ENCODE measurements at regions not wholly inside any gene's neighbourhood (a gene's known extent, or its start where the extent isn't known, plus 50 kb on each side); places are given as distances from the start of the nearest gene placed in this dataset.
A peak's percentile ranks its signal among the peaks of the same experiment; 100 is the strongest.
"Not testable (repeated sequence)": the region's sequence is repeated elsewhere in the genome, so short reads cannot be mapped to it uniquely, and the experiment has no call there.

DNA sequence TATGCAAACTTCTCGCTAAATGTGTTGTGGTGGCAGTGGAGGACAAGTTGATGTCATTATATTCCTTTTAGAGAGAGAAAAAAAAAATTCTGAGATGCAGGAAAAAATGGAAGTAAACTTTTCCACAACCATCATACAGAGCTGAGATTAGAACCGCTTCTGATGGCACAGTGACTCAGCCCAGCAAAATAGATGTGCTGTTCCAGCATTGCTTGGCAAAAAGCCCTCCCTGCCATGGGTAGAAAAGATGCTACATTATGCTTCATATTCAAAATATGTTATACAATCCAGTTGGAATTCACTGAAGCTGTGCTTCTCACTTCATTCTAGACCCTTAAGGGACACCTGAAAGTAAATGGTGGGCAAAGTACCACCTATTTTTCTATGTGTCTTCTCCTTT is 1047.6 kb upstream of the FANCL start:
- DNase-seq, result no peak

- DNase-seq, result no peak
Measured at GRCh38 chr2:59282374-59283057, 1041.4 kb upstream of the FANCL start.

DNA sequence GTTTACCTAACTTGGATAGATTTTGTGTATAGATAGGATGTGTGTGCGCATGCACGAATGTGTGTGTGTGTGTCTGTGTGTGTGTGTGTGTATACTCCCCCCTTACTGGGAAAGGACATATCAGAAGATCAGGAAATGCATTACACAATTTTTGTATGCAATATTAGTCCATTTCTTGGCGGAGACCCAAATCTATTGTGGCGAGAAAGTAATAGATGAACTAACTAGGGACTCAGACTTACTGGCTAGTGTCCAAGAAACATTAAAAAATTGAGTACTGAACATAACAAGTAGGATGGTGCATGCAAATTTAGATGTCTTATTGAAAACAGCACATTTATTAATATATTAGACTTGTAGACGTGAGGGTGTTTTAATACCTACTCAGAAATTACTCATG is 1036.5 kb upstream of the FANCL start:
- DNase-seq, result no peak

- no peak for DNase-seq
Measured at GRCh38 chr2:59276917-59277316, 1035.8 kb upstream of the FANCL start.

DNA sequence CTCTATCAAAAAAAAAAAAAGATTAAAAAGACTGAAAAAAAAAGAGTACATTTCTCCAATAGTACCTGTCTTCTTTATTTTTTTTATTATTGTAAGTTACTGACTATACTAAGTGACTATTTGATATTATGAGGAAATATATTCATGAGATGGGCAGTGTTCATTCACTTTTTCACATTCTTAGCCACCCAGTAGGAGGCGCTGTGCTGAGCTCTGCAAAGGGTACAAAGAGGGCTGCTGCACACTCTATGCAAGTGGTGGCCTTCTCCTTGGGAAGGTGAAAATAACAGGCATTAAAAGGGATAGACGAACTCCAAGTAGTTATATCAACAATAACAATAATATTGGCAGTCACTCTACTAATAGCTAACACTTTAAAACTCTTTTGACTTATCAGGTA is 1034.9 kb upstream of the FANCL start:
- DNase-seq, result no peak

DNA sequence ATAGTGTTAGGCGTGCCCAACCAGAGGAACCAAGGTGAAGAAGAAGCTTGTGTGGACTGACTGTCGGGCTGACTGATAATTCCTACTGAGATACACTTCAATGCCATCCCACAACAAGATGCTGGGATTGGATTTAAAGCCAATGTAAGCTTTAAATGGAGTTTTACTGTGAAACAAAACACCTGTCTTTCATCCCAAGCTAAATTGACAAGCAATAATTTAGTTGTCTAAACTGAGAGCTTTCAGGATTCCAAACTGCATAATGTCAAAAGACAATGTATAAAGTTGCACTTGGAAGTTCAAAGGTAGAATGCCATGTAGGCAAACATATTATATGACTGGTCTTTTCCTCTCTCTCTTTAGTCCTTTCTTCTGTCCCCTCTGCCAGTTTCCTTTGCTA is 1025.3 kb upstream of the FANCL start:
- no peak for DNase-seq

DNA sequence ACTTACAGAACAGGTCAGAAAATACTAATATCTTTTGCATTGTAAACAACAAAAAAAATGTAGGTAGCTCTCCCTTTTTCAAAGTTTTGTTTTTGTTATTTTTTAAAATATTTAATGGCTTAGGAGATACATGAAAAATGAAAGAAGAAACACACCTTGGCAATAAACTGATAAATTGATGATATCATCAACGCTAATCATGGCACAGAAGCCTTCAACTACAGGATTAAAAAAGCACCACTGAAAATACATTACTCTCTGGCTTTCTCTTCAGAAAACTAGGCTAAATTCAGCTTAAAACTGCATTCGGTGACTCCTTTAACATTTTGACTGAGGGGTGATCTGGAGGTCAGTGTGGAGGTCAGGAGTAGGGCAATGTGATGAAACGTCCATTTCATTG is 1018.8 kb upstream of the FANCL start:
- no peak for DNase-seq

- DNase-seq, result no peak
Measured at GRCh38 chr2:59256290-59256689, 1015.2 kb upstream of the FANCL start.

DNA sequence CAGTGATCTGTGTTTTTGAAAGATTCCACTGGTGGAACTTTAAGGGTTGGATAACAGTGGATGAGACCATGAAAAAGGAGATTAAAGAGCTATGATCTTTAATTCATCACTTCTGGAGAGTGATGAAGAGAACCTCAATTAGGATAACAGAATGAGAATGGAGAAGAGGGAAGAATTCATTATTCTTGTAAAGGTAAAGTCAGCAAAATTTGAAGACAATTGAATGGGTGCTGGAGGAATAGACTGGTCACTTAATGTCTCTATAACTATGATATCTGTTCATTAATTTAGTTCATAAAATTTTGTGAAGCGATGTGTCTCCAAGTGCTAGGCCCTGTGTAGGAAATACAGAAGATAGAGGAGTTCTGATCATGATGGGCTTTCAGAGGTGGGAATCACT is 1013.2 kb upstream of the FANCL start:
- no peak for DNase-seq

DNA sequence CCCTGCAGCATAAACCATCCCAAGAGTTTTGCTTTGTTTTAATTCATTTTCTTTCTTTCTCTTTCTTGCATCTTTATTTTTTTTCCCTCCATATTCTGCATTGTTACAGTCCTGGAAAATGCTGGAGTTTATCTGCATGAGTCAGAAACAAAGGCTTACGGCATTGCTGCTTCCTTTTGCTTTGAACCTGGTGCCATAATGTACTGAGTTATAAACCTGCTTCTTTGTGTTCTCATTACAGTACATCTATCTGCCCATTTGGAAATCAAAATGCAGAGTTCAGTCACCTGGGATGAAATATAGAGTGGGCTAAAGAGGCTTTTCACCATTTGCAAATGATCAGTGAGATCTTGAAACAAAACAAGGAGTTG is 1009.2 kb upstream of the FANCL start:
- DNase-seq, result no peak

DNA sequence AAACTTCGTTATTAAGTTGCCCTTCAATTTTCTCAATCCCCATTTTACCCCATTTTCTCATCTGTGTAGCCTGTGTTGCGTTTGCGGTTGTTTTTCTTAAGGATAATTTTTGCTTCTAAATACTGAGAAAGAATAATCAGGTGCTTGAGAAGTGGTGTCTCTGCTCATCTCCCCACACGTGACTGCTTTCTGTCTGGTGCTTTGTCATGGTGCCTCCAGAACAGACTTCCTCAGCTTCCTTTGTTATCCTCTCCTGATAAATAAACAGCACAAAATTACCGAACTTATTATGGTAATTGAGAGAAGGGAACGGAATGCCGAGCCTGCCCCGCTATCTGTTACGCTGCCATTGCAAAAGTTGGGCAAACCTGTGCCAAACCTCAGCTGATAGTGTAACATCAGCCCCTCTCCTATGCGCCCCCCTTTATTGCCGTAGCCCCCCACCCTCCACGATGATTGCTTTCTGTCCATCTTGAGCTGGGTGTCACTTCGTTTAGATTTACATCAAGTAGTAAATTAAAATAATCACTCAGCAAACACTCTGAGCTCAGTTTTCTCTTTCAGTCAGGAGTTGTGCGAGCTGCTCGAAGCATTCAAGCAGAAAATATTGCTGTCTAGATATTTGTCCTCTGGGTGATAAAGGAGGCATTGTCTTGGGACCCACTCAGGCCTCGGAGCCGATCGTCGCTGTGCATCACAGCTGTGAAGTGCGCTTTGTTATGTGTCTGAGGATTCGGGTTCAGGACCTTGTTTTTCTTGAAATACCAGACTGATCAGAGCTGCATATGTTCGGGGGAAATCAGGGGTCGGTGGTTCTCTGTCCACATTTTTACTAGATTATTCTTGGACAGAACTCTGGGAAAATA is 1008.5 kb upstream of the FANCL start:
- DNase-seq, result peak; percentile 1

- no peak for DNase-seq
Measured at GRCh38 chr2:59239146-59239545, 998.0 kb upstream of the FANCL start.

- DNase-seq, result no peak
Measured at GRCh38 chr2:59237311-59237710, 996.2 kb upstream of the FANCL start.

GRCh38 chr2:59236723-59237122 is 995.6 kb upstream of the FANCL start:
- DNase-seq, result no peak

DNA sequence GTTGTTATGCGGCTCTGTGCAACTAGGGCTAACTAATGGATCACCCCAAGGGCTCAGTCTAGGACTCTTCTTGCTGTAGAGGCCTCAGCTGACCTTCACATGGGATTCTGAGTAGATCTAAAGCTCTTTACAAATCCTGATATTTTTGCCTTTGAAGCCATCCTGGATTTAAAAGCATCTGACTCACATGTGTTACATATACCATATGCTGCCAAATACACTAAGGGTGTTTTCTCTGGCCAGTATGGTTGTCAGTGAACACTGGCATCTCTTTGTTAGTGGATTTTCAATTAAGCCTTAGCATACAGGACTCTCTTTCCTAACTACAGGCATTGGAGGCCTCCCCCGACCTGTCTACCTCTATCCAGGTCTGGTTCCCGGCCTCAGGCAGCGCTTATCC is 992.8 kb upstream of the FANCL start:
- DNase-seq, result no peak

DNA sequence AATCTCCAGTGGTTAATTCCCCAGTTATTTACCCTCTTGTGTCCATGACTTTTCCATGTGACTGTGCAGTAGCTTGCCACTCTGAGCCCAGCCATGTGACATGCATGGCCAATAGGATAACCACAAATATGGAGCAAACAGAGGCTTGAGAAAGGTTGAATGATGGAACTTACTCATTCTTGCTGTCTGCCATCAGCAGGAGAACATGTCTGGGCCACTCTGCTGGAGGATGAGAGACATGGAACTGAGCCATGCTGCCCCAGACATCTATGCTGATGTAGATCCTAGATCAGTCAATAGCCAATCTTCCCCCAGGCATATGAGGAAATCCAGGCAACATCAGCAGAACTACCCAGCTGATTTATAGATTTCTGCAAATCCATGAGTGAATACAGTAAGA is 992.3 kb upstream of the FANCL start:
- no peak for DNase-seq

GRCh38 chr2:59232394-59233165 is 991.5 kb upstream of the FANCL start:
- no peak for DNase-seq

GRCh38 chr2:59226362-59226761 is 985.2 kb upstream of the FANCL start:
- not testable (repeated sequence) for DNase-seq

DNA sequence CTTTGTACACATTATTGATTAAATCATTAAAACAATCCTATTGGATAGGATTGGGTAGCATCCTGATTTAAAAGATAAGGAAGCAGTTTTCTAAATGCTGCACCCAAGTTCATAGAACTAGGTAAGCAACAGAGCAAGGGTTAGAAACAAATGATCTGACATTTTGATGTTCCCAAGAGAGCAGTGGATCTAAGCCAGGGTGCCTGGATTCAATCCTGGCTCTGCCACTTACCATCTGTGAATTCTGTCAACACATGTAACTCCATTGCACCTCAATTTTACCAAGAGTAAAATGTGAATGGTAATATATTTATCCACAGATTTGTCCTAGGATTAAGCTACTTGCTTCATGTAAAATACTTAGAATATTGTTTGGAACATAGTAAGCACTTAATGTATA is 982.6 kb upstream of the FANCL start:
- DNase-seq, result no peak

- no peak for DNase-seq
Measured at GRCh38 chr2:59217360-59217759, 976.2 kb upstream of the FANCL start.

GRCh38 chr2:59206361-59206760 is 965.2 kb upstream of the FANCL start:
- no peak for DNase-seq

DNA sequence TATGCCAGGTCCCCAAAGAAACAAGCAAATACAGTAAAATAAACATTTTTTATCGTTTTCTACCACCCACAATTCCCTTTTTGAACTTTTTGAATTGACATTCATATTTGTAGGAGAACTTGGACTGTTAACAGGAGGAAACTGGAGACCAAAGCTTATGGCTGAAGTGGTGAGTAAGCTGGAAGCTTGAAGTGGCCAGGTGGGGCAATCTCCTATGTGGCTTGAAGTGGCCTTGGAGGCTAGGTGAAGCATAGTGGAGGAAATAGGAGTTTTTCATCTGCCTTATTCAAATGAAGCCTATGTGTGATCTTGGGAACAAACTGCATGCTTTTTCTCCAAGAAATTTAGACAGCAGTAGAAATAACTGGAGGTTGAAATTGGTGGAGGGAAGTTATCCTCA is 962.9 kb upstream of the FANCL start:
- no peak for DNase-seq

- no peak for DNase-seq
Measured at GRCh38 chr2:59196491-59196890, 955.4 kb upstream of the FANCL start.

DNA sequence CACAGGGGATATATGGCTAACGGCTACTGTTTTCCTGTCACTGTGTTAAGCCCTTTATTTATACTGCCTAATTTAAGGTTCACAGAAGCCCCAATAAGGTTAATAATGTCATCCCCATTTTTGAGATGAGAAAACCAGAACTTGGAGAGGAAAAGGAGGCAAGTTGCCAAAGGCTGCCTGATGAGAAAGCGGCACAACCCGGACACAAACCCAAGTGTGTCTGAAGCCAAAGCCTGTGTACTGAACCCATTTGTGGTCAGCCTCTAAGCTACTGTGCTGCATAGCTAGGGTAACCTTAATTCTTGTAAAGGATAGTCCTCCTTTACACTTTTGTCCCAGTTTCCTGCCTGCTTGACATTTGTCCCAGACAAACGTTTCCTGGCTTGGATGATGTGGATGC is 954.7 kb upstream of the FANCL start:
- no peak for DNase-seq

Data from NCI-H2107 (cell line).